Cardiac muscle cell (in vitro differentiated cells and primary cell): ENCODE measurements at regions not wholly inside any gene's neighbourhood (a gene's known extent, or its start where the extent isn't known, plus 50 kb on each side); places are given as distances from the start of the nearest gene placed in this dataset.

Experiments used
- DNase-seq, 2 donors: peaks; one replicate each; pipeline versions ENCODE4 v3.0.0 to v3.0.0-alpha.2; 2010 to 2017; ENCODE audit warnings: low read depth in 1 of 2, low spot score in 1 of 2
- H3K27ac ChIP-seq: fragments of 200-600 bp; sonication (generic); 2 replicates; pipeline ENCODE4 v1.5.1; 2016
- H3K27me3 ChIP-seq: fragments of 200-600 bp; sonication (generic); 2 replicates; pipeline ENCODE4 v1.6.0; 2016; ENCODE audit warnings: control low read depth
- H3K36me3 ChIP-seq: fragments of 200-600 bp; sonication (generic); 2 replicates; pipeline ENCODE4 v1.5.1; 2016; ENCODE audit warnings: control low read depth
- H3K4me1 ChIP-seq: fragments of 200-600 bp; sonication (generic); 2 replicates; pipeline ENCODE4 v1.8.1; 2017; ENCODE audit warnings: low read depth, mild to moderate bottlenecking, mixed run types
- H3K4me3 ChIP-seq: fragments of 200-600 bp; sonication (generic); 2 replicates; pipeline ENCODE4 v1.5.1; 2016; ENCODE audit warnings: mild to moderate bottlenecking
- H3K9me3 ChIP-seq: fragments of 200-600 bp; sonication (generic); 2 replicates; pipeline ENCODE4 v1.5.1; 2017; ENCODE audit warnings: low read depth, mild to moderate bottlenecking, control low read depth
- CTCF ChIP-seq: IDR thresholded peaks from 2 replicates; pipeline ENCODE4 v1.5.1; 2012; ENCODE audit warnings: low read depth, mild to moderate bottlenecking, low read length

- DNase-seq = no peak
- Histone ChIP-seq H3K27ac (no peak overlapping the region), H3K36me3 (no peaks in the 10 kb centered on the region), H3K27me3 (no peaks in the 10 kb centered on the region), H3K4me3 (no peak overlapping the region), H3K9me3 (no peaks in the 10 kb centered on the region), H3K4me1 (no peaks in the 10 kb centered on the region)
- TF ChIP-seq CTCF = no peak
Observed at GRCh38 chr11:29483831-29484230, 533.0 kb downstream of the KCNA4 start.

DNA sequence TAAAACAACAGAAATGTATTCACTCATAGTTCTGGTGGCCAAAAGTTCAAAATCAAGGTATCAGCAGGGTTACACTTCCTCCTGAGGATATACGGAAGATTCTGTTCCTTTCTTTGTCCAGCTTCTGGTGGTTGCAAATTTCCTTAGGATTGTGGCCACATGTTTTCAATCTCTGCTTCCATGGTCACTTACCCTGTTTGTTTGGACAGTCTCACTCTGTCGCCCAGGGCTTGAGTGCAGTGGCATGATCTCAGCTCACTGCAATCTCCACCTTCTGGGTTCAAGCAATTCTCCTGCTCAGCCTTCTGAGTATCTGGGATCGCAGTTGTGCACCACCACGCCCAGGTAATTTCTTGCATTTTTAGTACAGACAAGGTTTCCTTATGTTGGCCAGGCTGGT lies 534.3 kb downstream of the KCNA4 start:
- no peaks in the 10 kb centered on the region for H3K36me3 ChIP-seq
- DNase-seq = no peak
- no peaks in the 10 kb centered on the region for H3K4me1 ChIP-seq
- H3K4me3 ChIP-seq = no peak overlapping the region
- H3K27me3 ChIP-seq = no peaks in the 10 kb centered on the region
- H3K27ac ChIP-seq = no peak overlapping the region
- TF ChIP-seq CTCF = no peak
- H3K9me3 ChIP-seq = no peaks in the 10 kb centered on the region

- Histone ChIP-seq H3K9me3 (no peaks in the 10 kb centered on the region), H3K4me3 (no peak overlapping the region), H3K27me3 (no peaks in the 10 kb centered on the region), H3K4me1 (no peaks in the 10 kb centered on the region), H3K27ac (no peak overlapping the region), H3K36me3 (no peaks in the 10 kb centered on the region)
- no peak for TF ChIP-seq CTCF
- DNase-seq = no peak
Observed at GRCh38 chr11:29481738-29482137, 535.1 kb downstream of the KCNA4 start.

GRCh38 chr11:29480981-29481380 lies 535.8 kb downstream of the KCNA4 start:
- no peak for DNase-seq
- Histone ChIP-seq H3K27me3 (no peaks in the 10 kb centered on the region), H3K4me1 (no peaks in the 10 kb centered on the region), H3K36me3 (no peaks in the 10 kb centered on the region), H3K9me3 (no peaks in the 10 kb centered on the region), H3K4me3 (no peak overlapping the region), H3K27ac (no peak overlapping the region)
- no peak for TF ChIP-seq CTCF

GRCh38 chr11:29458252-29458651 lies 558.6 kb downstream of the KCNA4 start:
- H3K27ac ChIP-seq = peak overlapping the region; percentile 27
- H3K4me1 ChIP-seq = peaks cover 16% of the 10 kb centered on the region
- no peak for TF ChIP-seq CTCF
- H3K9me3 ChIP-seq = no peaks in the 10 kb centered on the region
- no peaks in the 10 kb centered on the region for H3K36me3 ChIP-seq
- H3K27me3 ChIP-seq = no peaks in the 10 kb centered on the region
- DNase-seq = no peak
- no peak overlapping the region for H3K4me3 ChIP-seq

DNA sequence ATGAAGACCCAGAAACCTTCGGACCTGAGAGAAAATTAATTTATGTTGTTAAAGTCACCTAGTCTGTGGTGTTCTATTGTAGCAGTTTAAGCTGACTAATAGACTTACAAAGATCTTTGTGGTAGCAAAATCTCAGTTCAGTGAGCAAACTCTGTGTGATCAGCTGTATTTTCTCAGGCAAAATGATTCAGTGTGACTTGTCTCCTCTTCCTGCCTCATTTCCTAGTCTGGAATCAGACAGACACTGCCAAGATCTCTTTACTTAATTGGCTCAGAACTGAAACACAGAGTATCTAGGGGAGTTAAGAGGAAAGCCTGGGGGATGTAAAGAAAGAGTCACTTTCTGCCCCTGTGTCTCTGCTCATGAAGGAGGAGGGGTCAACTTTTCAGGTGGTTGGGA lies 564.7 kb downstream of the KCNA4 start:
- Histone ChIP-seq H3K4me1 (peaks cover 22% of the 10 kb centered on the region), H3K4me3 (no peak overlapping the region), H3K9me3 (no peaks in the 10 kb centered on the region), H3K27ac (peak overlapping the region; percentile 4), H3K27me3 (no peaks in the 10 kb centered on the region), H3K36me3 (no peaks in the 10 kb centered on the region)
- TF ChIP-seq CTCF = no peak
- peak in 1 of 2 donors; percentile 71 for DNase-seq
